Astrocyte (in vitro differentiated cells and primary cell): ENCODE measurements at regions not wholly inside any gene's neighbourhood (a gene's known extent, or its start where the extent isn't known, plus 50 kb on each side); places are given as distances from the start of the nearest gene placed in this dataset.

Source experiments
- CTCF ChIP-seq: IDR thresholded peaks from 2 replicates; pipeline ENCODE4 v1.5.1; 2011; ENCODE audit warnings: low read depth, mild to moderate bottlenecking, inconsistent platforms, low read length, moderate library complexity; ENCODE audit not compliant: insufficient read depth
- EZH2 ChIP-seq: IDR thresholded peaks from 2 replicates; pipeline ENCODE4 v1.6.1; 2012; ENCODE audit warnings: mild to moderate bottlenecking, low read length, inconsistent platforms; ENCODE audit not compliant: insufficient read depth

GRCh38 chr4:57575426-57575825 lies 465.2 kb upstream of the IGFBP7 start:
- TF ChIP-seq EZH2 (no peak), CTCF (no peak)
